SK-N-SH (cell line): ENCODE measurements at regions not wholly inside any gene's neighbourhood (a gene's known extent, or its start where the extent isn't known, plus 50 kb on each side); places are given as distances from the start of the nearest gene placed in this dataset.

Source experiments
- EP300 ChIP-seq, 2 experiments: IDR thresholded peaks; 2 replicates each; pipeline versions ENCODE4 v1.4.0 to v1.6.1; 2012; ENCODE audit warnings: borderline replicate concordance in 1 of 2, low read depth in 1 of 2, low read length in 1 of 2
- EZH2phosphoT487 ChIP-seq: fragments of 200-600 bp; sonication (generic); IDR thresholded peaks from 2 replicates; pipeline ENCODE4 v1.6.1; 2017; ENCODE audit warnings: low read depth, mixed run types, mild to moderate bottlenecking, antibody characterized with exemption, moderate library complexity, borderline replicate concordance
- GABPA ChIP-seq: IDR thresholded peaks from 2 replicates; pipeline ENCODE4 v1.4.0; 2012; ENCODE audit warnings: low read depth, mild to moderate bottlenecking
- POLR2AphosphoS5 ChIP-seq: IDR thresholded peaks from 2 replicates; pipeline ENCODE4 v1.6.1; 2012; ENCODE audit warnings: low read depth, low read length
- RXRA ChIP-seq: IDR thresholded peaks from 2 replicates; pipeline ENCODE4 v1.4.0; 2012; ENCODE audit warnings: low read depth, mild to moderate bottlenecking, borderline replicate concordance
- TAF1 ChIP-seq: IDR thresholded peaks from 2 replicates; pipeline ENCODE4 v1.6.1; 2012; ENCODE audit warnings: low read depth, mild to moderate bottlenecking, low read length, moderate library complexity, borderline replicate concordance
- TF ChIP-seq, protein P1 (sequence below): IDR thresholded peaks from 2 replicates; pipeline ENCODE4 v1.6.1; 2012; ENCODE audit warnings: mild to moderate bottlenecking, low read depth, low read length, moderate library complexity
- TF ChIP-seq, protein P2 (sequence below): IDR thresholded peaks from 2 replicates; pipeline ENCODE4; 2012
- TF ChIP-seq, protein P3 (sequence below): fragments of 200-600 bp; sonication (generic); IDR thresholded peaks from 2 replicates; pipeline ENCODE4 v1.6.1; 2017; ENCODE audit warnings: antibody characterized with exemption, mild to moderate bottlenecking, moderate library complexity

DNA sequence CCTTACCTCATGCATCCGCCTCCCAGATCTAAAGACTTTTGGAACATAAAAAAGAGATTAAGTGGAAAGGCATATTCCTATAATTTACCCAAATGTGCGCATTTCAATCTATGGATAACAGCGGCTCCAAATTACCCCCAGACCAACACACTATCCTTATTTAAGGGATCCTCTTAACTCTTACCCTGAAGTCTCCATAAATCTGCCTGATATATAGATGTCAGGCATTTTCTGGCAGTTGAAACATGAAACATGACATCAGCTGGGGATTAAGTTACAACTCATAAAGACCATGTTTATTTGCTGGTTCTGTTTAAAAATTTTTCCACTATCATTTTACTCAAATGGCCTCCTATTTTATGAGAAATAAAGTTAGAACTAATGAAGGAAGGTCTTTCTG lies 478.5 kb upstream of the SALL1 start:
- TF ChIP-seq EP300 (IDR thresholded peaks at IDR 0.05; ENCODE audit: borderline replicate concordance in 1 of 2, low read depth in 1 of 2, low read length in 1 of 2), result no peak
- TF ChIP-seq GABPA, result no peak
- TF ChIP-seq, protein P1, sequence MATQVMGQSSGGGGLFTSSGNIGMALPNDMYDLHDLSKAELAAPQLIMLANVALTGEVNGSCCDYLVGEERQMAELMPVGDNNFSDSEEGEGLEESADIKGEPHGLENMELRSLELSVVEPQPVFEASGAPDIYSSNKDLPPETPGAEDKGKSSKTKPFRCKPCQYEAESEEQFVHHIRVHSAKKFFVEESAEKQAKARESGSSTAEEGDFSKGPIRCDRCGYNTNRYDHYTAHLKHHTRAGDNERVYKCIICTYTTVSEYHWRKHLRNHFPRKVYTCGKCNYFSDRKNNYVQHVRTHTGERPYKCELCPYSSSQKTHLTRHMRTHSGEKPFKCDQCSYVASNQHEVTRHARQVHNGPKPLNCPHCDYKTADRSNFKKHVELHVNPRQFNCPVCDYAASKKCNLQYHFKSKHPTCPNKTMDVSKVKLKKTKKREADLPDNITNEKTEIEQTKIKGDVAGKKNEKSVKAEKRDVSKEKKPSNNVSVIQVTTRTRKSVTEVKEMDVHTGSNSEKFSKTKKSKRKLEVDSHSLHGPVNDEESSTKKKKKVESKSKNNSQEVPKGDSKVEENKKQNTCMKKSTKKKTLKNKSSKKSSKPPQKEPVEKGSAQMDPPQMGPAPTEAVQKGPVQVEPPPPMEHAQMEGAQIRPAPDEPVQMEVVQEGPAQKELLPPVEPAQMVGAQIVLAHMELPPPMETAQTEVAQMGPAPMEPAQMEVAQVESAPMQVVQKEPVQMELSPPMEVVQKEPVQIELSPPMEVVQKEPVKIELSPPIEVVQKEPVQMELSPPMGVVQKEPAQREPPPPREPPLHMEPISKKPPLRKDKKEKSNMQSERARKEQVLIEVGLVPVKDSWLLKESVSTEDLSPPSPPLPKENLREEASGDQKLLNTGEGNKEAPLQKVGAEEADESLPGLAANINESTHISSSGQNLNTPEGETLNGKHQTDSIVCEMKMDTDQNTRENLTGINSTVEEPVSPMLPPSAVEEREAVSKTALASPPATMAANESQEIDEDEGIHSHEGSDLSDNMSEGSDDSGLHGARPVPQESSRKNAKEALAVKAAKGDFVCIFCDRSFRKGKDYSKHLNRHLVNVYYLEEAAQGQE, result no peak
- TF ChIP-seq, protein P2, sequence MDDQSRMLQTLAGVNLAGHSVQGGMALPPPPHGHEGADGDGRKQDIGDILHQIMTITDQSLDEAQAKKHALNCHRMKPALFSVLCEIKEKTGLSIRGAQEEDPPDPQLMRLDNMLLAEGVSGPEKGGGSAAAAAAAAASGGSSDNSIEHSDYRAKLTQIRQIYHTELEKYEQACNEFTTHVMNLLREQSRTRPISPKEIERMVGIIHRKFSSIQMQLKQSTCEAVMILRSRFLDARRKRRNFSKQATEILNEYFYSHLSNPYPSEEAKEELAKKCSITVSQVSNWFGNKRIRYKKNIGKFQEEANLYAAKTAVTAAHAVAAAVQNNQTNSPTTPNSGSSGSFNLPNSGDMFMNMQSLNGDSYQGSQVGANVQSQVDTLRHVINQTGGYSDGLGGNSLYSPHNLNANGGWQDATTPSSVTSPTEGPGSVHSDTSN, result no peak
- TF ChIP-seq, protein P3, sequence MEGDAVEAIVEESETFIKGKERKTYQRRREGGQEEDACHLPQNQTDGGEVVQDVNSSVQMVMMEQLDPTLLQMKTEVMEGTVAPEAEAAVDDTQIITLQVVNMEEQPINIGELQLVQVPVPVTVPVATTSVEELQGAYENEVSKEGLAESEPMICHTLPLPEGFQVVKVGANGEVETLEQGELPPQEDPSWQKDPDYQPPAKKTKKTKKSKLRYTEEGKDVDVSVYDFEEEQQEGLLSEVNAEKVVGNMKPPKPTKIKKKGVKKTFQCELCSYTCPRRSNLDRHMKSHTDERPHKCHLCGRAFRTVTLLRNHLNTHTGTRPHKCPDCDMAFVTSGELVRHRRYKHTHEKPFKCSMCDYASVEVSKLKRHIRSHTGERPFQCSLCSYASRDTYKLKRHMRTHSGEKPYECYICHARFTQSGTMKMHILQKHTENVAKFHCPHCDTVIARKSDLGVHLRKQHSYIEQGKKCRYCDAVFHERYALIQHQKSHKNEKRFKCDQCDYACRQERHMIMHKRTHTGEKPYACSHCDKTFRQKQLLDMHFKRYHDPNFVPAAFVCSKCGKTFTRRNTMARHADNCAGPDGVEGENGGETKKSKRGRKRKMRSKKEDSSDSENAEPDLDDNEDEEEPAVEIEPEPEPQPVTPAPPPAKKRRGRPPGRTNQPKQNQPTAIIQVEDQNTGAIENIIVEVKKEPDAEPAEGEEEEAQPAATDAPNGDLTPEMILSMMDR, result no peak
- no peak for TF ChIP-seq RXRA
- TF ChIP-seq EZH2phosphoT487, result no peak
- TF ChIP-seq TAF1, result no peak
- no peak for TF ChIP-seq POLR2AphosphoS5
